Right lobe of liver (tissue), 6 donors: ENCODE measurements at regions not wholly inside any gene's neighbourhood (a gene's known extent, or its start where the extent isn't known, plus 50 kb on each side); places are given as distances from the start of the nearest gene placed in this dataset.

Experiments used
- ATAC-seq, 4 donors: fragments of 200-7000 bp; cut with Tn5 transposase; one replicate each; pipeline ENCODE4 v1.9.1; 2020; ENCODE audit warnings: mild to moderate bottlenecking in 4 of 4, moderate library complexity in 4 of 4
- DNase-seq, 3 donors: peaks; one replicate each; pipeline ENCODE4 v3.0.0-alpha.2; 2020
- H3K27ac ChIP-seq, 3 donors: fragments of 200-600 bp; one replicate each; pipeline ENCODE4 v1.8.0; 2022
- H3K27me3 ChIP-seq, 2 donors: fragments of 200-600 bp; one replicate each; pipeline ENCODE4 v1.8.0; 2022
- H3K36me3 ChIP-seq, 4 donors: fragments of 200-600 bp; sonication (generic) in 1 of 4; one replicate each; pipeline versions ENCODE4 v1.5.1 to v1.8.0; 2017 to 2022; ENCODE audit warnings: control low read depth in 1 of 4
- H3K4me1 ChIP-seq, 4 donors: fragments of 200-600 bp; sonication (generic) in 1 of 4; one replicate each; pipeline versions ENCODE4 v1.5.1 to v1.8.0; 2017 to 2022; ENCODE audit warnings: control low read depth in 1 of 4
- H3K4me3 ChIP-seq, 3 donors: fragments of 200-600 bp; one replicate each; pipeline ENCODE4 v1.8.0; 2022
- H3K9me3 ChIP-seq, 4 donors: fragments of 200-600 bp; sonication (generic) in 1 of 4; one replicate each; pipeline versions ENCODE4 v1.5.1 to v1.8.0; 2017 to 2022; ENCODE audit warnings: control low read depth in 1 of 4
- CTCF ChIP-seq, 4 donors: fragments of 200-600 bp in 3 of 4; fragments of 450-650 bp in 1 of 4; IDR thresholded peaks; one replicate each; pipeline versions ENCODE4 v1.5.1 to v1.8.0; 2016 to 2022; ENCODE audit warnings: antibody characterized with exemption in 4 of 4, mild to moderate bottlenecking in 2 of 4
- POLR2A ChIP-seq: fragments of 450-650 bp; IDR thresholded peaks from one replicate; pipeline ENCODE4 v1.6.1; 2017; ENCODE audit warnings: antibody characterized with exemption, mild to moderate bottlenecking
- WGBS: methylation state at CpG from one replicate; pipeline ENCODE4 v1.1.6; 2018; ENCODE audit warnings: low coverage, low lambda C conversion rate; ENCODE audit not compliant: insufficient coverage; ENCODE audit errors: missing lambda C conversion rate; 5-methylcytosine and 5-hydroxymethylcytosine counted together
- intact Hi-C, 2 donors: fragments of 100-400 bp; cut with DNase I; formaldehyde crosslinking; loops; one replicate each; pipeline versions ENCODE4 v1.11.2 to v1.14.1; 2022
- donor health status: DM: no; HTN: yes; CAD: no.
- donor health status: DM: no; HTN: no; CAD: no.
- donor health status: DM: no; HTN: no; CAD: no.
- donor health status: DM: no; HTN: yes; CAD: no.
- donor health status: DM: no; HTN: yes; CAD: no.

- no peak for TF ChIP-seq POLR2A
- no peak for TF ChIP-seq CTCF (IDR thresholded peaks at IDR 0.05)
- ATAC-seq (no peak), DNase-seq (no peak)
- no peak overlapping the region for H3K27ac ChIP-seq
- no peaks in the 10 kb centered on the region for H3K4me1 ChIP-seq
- intact Hi-C loops = no loop called here
- H3K36me3 ChIP-seq = no peaks in the 10 kb centered on the region
- no peaks in the 10 kb centered on the region for H3K27me3 ChIP-seq
- no peak overlapping the region for H3K4me3 ChIP-seq
- 67% methylated on average over 2 of the region's 2 CpGs for WGBS
- H3K9me3 ChIP-seq = no peaks in the 10 kb centered on the region
Observed at GRCh38 chr1:177525176-177525575, 354.4 kb downstream of the BRINP2 start.

DNA sequence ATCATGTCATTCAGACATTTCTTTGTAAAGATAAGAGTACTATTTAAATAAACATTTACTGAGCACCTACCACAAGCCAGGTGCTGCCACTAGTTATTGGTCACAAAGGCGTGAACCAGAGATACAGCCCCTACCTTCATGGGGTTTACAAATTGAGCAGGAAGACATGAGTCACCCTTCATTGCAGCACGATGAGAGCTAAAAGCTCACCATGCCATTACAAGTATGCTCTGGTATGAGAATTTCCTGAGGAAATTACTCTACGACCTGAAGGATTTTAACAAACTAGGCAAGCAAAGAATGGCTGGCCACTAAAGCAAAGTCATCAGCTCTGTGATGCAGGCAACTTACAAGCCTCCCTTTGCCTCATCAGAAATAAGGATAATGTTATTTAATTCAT is 346.8 kb downstream of the BRINP2 start:
- 81% methylated on average over 3 of the region's 3 CpGs for WGBS
- no peak for TF ChIP-seq POLR2A
- TF ChIP-seq CTCF (IDR thresholded peaks at IDR 0.05) = no peak
- intact Hi-C loops = no loop called here
- ATAC-seq (no peak), DNase-seq (no peak)
- Histone ChIP-seq H3K27me3 (no peaks in the 10 kb centered on the region), H3K9me3 (no peaks in the 10 kb centered on the region), H3K27ac (no peak overlapping the region), H3K36me3 (no peaks in the 10 kb centered on the region), H3K4me3 (no peak overlapping the region), H3K4me1 (no peaks in the 10 kb centered on the region)

DNA sequence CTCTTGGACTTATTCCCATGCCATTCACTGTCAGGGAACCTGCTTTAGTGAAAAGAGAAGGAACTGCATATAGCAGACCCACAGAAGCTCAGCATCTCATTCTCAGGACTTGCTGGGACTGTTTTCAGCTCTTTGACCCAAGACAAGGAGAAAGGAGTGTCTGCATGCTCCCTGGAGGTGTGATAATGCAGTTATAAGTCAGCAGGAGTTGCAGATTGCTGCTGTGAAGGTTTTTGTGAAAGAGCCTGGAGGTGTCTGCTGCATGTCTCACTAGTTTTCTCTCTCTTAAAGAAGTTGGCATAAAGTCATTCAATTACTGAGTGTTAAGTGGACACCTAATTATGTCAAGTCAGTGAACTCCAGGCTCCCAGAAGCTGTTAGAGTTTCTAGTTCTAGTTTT is 343.4 kb downstream of the BRINP2 start:
- no peaks in the 10 kb centered on the region for H3K27me3 ChIP-seq
- DNase-seq = no peak
- H3K27ac ChIP-seq = no peak overlapping the region
- H3K36me3 ChIP-seq = no peaks in the 10 kb centered on the region
- intact Hi-C loops = no loop called here
- H3K4me3 ChIP-seq = no peak overlapping the region
- H3K4me1 ChIP-seq = no peaks in the 10 kb centered on the region
- no peaks in the 10 kb centered on the region for H3K9me3 ChIP-seq
- no peak for TF ChIP-seq POLR2A
- no peak for TF ChIP-seq CTCF (IDR thresholded peaks at IDR 0.05)
- no peak for ATAC-seq

DNA sequence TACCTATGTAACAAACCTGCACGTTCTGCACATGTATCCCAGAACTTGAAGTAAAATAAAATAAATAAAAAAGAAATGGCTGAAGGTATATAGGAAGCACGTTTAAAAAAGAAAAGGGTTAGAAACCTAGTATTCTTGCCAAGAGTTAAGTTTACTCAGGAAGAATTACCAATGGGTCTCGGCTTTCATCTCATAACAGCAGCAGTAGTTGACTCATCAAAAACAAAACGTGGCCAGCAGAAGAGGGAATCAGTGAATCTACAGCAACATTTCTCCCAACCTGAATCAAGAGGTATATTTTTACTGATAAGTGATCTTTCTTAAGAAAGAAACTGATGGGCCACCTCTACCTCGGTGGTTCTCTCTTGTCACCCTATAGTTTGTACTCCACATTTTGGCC is 340.3 kb downstream of the BRINP2 start:
- intact Hi-C loops = no loop called here
- WGBS = 50% methylated on average over 4 of the region's 5 CpGs
- Histone ChIP-seq H3K9me3 (no peaks in the 10 kb centered on the region), H3K36me3 (no peaks in the 10 kb centered on the region), H3K27me3 (no peaks in the 10 kb centered on the region), H3K27ac (no peak overlapping the region), H3K4me1 (no peaks in the 10 kb centered on the region), H3K4me3 (no peak overlapping the region)
- DNase-seq (no peak), ATAC-seq (no peak)
- TF ChIP-seq POLR2A = no peak

DNA sequence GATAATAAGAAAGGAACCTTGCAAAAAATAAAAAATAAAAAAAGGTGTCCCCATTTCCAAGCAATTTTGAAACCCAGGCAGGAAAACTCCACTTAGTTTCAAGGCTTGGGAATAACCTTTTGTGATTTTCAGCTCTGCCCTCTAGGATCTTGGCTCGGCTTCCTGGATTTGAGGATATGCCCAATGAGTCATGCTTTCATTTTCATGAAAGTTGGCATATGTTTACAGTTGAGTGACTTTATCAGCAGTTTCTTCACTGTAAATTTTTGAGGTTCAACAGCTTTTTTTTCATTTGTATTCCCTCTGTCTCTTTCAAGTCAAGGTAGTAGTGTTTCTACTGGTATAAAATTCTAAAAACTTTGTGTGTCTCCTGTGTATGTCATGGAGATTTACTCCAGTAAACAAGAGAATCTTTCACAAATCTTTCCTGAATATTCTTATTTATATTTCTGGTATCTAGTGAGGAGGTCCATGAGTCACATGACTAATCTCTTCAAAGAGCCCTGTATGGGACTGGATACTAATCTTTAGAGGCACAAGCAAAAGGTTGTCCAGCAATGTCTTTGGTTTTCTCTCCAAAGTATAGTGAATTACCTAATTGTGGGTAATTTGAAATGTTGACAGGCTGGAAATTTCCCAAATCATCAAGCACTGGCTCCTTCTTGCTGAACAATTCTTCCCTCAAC is 335.3 kb downstream of the BRINP2 start:
- Histone ChIP-seq H3K4me3 (no peak overlapping the region), H3K4me1 (no peaks in the 10 kb centered on the region), H3K27ac (no peak overlapping the region), H3K9me3 (no peaks in the 10 kb centered on the region), H3K36me3 (no peaks in the 10 kb centered on the region), H3K27me3 (no peaks in the 10 kb centered on the region)
- intact Hi-C loops = no loop called here
- no peak for DNase-seq
- ATAC-seq = no peak
- WGBS = 42% methylated on average over 1 of the region's 1 CpG
- TF ChIP-seq POLR2A (no peak), CTCF (IDR thresholded peaks at IDR 0.05) (no peak)
